A673 (cell line): ENCODE measurements at regions not wholly inside any gene's neighbourhood (a gene's known extent, or its start where the extent isn't known, plus 50 kb on each side); places are given as distances from the start of the nearest gene placed in this dataset.

Experiments
- BruUV-seq: library from RNA; stranded (reverse); fragments of 400-500 nt; replicated peaks from 2 replicates; lab custom pipeline; 2021; lab: Mats Ljungman, UMichigan
- CTCF ChIA-PET: fragments of 300-600 bp; sonication (Branson Sonifier 250); formaldehyde crosslinking; loops from one replicate; lab custom pipeline; 2022; ENCODE audit warnings: antibody characterized with exemption; lab: Charles Lee
- POLR2A ChIA-PET: fragments of 300-600 bp; sonication (Branson Sonifier 250); formaldehyde crosslinking; loops from one replicate; lab custom pipeline; 2022; ENCODE audit warnings: antibody characterized with exemption; ENCODE audit not compliant: low non-redundant PET; lab: Charles Lee
- DNase-seq: peaks from one replicate; pipeline ENCODE4 v3.0.0-alpha.2; 2015; ENCODE audit warnings: low spot score
- H3K27ac ChIP-seq: fragments of 200-600 bp; sonication (generic); 2 replicates; pipeline ENCODE4 v1.5.1; 2016; ENCODE audit warnings: mixed run types, low read depth, mild to moderate bottlenecking, mixed read lengths, antibody characterized with exemption, low read length; ENCODE audit not compliant: poor library complexity, severe bottlenecking
- H3K27me3 ChIP-seq: fragments of 200-600 bp; sonication (generic); replicated peaks from 2 replicates; pipeline ENCODE4 v1.6.1; 2017; ENCODE audit warnings: mixed run types, low read depth, mild to moderate bottlenecking, mixed read lengths, antibody characterized with exemption, low read length; ENCODE audit not compliant: insufficient read depth, poor library complexity
- H3K36me3 ChIP-seq: fragments of 200-600 bp; sonication (generic); 2 replicates; pipeline ENCODE4 v1.6.1; 2016; ENCODE audit warnings: mixed run types, mild to moderate bottlenecking, mixed read lengths, antibody characterized with exemption, low read length; ENCODE audit not compliant: insufficient read depth, poor library complexity, severe bottlenecking
- H3K4me1 ChIP-seq: fragments of 200-600 bp; sonication (generic); 2 replicates; pipeline ENCODE4 v1.6.1; 2017; ENCODE audit warnings: mixed run types, mild to moderate bottlenecking, mixed read lengths, antibody characterized with exemption, low read length; ENCODE audit not compliant: insufficient read depth, poor library complexity, severe bottlenecking
- H3K4me3 ChIP-seq: fragments of 200-600 bp; sonication (generic); 2 replicates; pipeline ENCODE4 v1.5.1; 2016; ENCODE audit warnings: low read depth, mixed run types, mild to moderate bottlenecking, mixed read lengths, low read length; ENCODE audit not compliant: poor library complexity, severe bottlenecking
- H3K9me3 ChIP-seq: fragments of 200-600 bp; sonication (generic); 2 replicates; pipeline ENCODE4 v1.6.1; 2016; ENCODE audit warnings: mixed run types, low read depth, mild to moderate bottlenecking, mixed read lengths, antibody characterized with exemption, low read length; ENCODE audit not compliant: poor library complexity, severe bottlenecking
- CTCF ChIP-seq: fragments of 300-800, 200-600 bp; sonication (generic); conservative IDR thresholded peaks from 2 replicates; pipeline ENCODE4 v1.5.1; 2017; ENCODE audit warnings: low read depth, mild to moderate bottlenecking, antibody characterized with exemption, low read length, moderate library complexity, mixed read lengths
- EZH2 ChIP-seq: fragments of 200-600 bp; sonication (generic); IDR thresholded peaks from 2 replicates; pipeline ENCODE4 v1.6.1; 2017; ENCODE audit warnings: borderline replicate concordance, low read depth, mild to moderate bottlenecking, mixed read lengths, antibody characterized with exemption, low read length; ENCODE audit not compliant: poor library complexity, severe bottlenecking
- intact Hi-C: fragments of 100-400 bp; cut with micrococcal nuclease; formaldehyde crosslinking; loops from one replicate; pipeline ENCODE4 v1.10.0; 2022; ENCODE audit not compliant: unreplicated experiment

- ChIA-PET POLR2A (no interaction called here), CTCF (no interaction called here)
- H3K4me1 ChIP-seq, result no peaks in the 10 kb centered on the region
- peaks cover 46% of the 10 kb centered on the region for H3K9me3 ChIP-seq
- no TSS peak for BruUV-seq
- no peak overlapping the region for H3K27ac ChIP-seq
- no peaks in the 10 kb centered on the region for H3K36me3 ChIP-seq
- no peak overlapping the region for H3K4me3 ChIP-seq
- TF ChIP-seq CTCF, result no peak
- no peak for TF ChIP-seq EZH2
- H3K27me3 ChIP-seq, result no peaks in the 10 kb centered on the region
- intact Hi-C loops, result no loop called here
- no peak for DNase-seq
Observed at GRCh38 chr7:52140851-52141250, 824.2 kb upstream of the COBL start.

DNA sequence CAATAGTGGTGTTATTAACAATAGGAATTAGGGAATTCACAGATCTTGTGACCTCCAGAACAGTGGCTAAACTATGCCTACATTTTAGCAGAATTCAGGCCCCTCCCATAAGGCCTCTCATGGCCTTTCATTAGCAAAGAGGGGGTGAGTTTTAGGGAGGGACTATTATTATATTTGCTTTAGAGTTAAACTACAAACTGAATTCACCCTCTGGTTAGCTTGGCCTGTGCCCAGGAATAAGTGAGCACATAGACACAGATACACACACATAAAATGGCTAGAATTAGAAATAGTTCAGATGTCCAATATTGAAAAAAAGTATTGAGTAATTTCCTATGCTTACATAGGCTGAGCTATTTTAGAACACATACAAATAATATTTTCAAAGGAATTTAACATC lies 818.8 kb upstream of the COBL start:
- no peak overlapping the region for H3K4me3 ChIP-seq
- no TSS peak for BruUV-seq
- CTCF ChIA-PET, result no interaction called here
- no peaks in the 10 kb centered on the region for H3K27me3 ChIP-seq
- no peak for DNase-seq
- no peak overlapping the region for H3K27ac ChIP-seq
- peaks cover 26% of the 10 kb centered on the region for H3K9me3 ChIP-seq
- H3K36me3 ChIP-seq, result no peaks in the 10 kb centered on the region
- no peaks in the 10 kb centered on the region for H3K4me1 ChIP-seq
- no peak for TF ChIP-seq CTCF
- TF ChIP-seq EZH2, result no peak
- POLR2A ChIA-PET, result no interaction called here
- intact Hi-C loops, result no loop called here

DNA sequence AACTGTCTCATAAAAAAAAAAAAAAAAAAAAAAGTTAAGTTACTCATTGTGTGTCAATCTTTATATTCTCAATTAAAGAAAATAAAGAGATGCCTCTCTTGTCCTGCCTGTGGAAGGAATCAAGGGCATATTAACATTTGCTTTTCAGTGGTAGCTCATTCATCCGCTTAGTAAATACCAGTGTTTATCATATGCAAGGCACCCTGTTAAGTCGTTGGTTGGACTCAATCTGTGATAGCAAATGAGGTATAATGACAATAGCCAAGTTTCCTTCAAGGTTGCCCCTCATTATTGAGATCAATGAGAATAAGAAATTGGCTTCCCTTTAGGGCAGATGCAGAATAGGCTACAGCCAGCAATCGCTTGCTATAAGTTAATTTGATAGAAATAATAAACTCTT lies 812.7 kb upstream of the COBL start:
- peaks cover 15% of the 10 kb centered on the region for H3K9me3 ChIP-seq
- POLR2A ChIA-PET, result no interaction called here
- no peak overlapping the region for H3K4me3 ChIP-seq
- intact Hi-C loops, result no loop called here
- TF ChIP-seq CTCF, result no peak
- TF ChIP-seq EZH2, result no peak
- no peaks in the 10 kb centered on the region for H3K27me3 ChIP-seq
- no peak for DNase-seq
- no peaks in the 10 kb centered on the region for H3K4me1 ChIP-seq
- no TSS peak for BruUV-seq
- CTCF ChIA-PET, result no interaction called here
- H3K36me3 ChIP-seq, result no peaks in the 10 kb centered on the region
- H3K27ac ChIP-seq, result no peak overlapping the region
